B cell (primary cell): ENCODE measurements at regions not wholly inside any gene's neighbourhood (a gene's known extent, or its start where the extent isn't known, plus 50 kb on each side); places are given as distances from the start of the nearest gene placed in this dataset.

ENCODE experiments used
- ATAC-seq: fragments of 200-7000 bp; cut with Tn5 transposase; one replicate; pipeline ENCODE4 v1.10.0; 2021; ENCODE audit warnings: low read depth, mild to moderate bottlenecking, moderate number of reproducible peaks, moderate library complexity
- CTCF ChIA-PET: fragments of 350-600 bp; sonication (Branson Sonifier 250); formaldehyde crosslinking; loops from one replicate; lab custom pipeline; 2021; ENCODE audit warnings: antibody characterized with exemption, inconsistent platforms; lab: Charles Lee
- POLR2A ChIA-PET: fragments of 350-600 bp; sonication (Branson Sonifier 250); formaldehyde crosslinking; loops from one replicate; lab custom pipeline; 2021; ENCODE audit warnings: antibody characterized with exemption; lab: Charles Lee
- DNase-seq: peaks from one replicate; pipeline ENCODE4 v3.0.0; 2013
- H2AFZ ChIP-seq: 2 replicates; pipeline ENCODE4 v1.6.1; 2012; ENCODE audit warnings: mild to moderate bottlenecking, low read depth, low read length; ENCODE audit not compliant: insufficient read depth, poor library complexity, severe bottlenecking
- H3K27ac ChIP-seq, 2 donors: 1 replicate in 1 of 2; 2 replicates in 1 of 2; pipeline ENCODE4 v1.5.1; 2012 to 2013; ENCODE audit warnings: low read length in 2 of 2, mild to moderate bottlenecking in 2 of 2, moderate library complexity in 1 of 2
- H3K27me3 ChIP-seq, 4 experiments: fragments of 200-600 bp in 1 of 4; sonication (generic) in 1 of 4; replicated peaks in 1 of 4; 1 replicate in 2 of 4; 2 replicates in 2 of 4; pipeline versions ENCODE4 v1.6.1 to v1.7.0; 2013 to 2016; ENCODE audit warnings: low read length in 3 of 4, mild to moderate bottlenecking in 2 of 4, mixed read lengths in 1 of 4, moderate library complexity in 1 of 4; ENCODE audit not compliant: insufficient read depth in 4 of 4, control insufficient read depth in 3 of 4; ENCODE audit errors: control extremely low read depth in 1 of 4
- H3K36me3 ChIP-seq, 2 experiments: replicated peaks in 1 of 2; 1 replicate in 1 of 2; 2 replicates in 1 of 2; pipeline versions ENCODE4 v1.6.1 to v1.7.1; 2013; ENCODE audit warnings: low read length in 1 of 2; ENCODE audit not compliant: insufficient read depth in 2 of 2, control insufficient read depth in 1 of 2; ENCODE audit errors: control extremely low read depth in 1 of 2, extremely low read depth in 1 of 2
- H3K4me1 ChIP-seq, 2 donors: fragments of 200-600 bp in 1 of 2; sonication (generic) in 1 of 2; 1 replicate in 1 of 2; 2 replicates in 1 of 2; pipeline versions ENCODE4 v1.5.1 to v1.6.1; 2013 to 2017; ENCODE audit warnings: low read length in 2 of 2; ENCODE audit not compliant: control insufficient read depth in 2 of 2, insufficient read depth in 2 of 2
- H3K4me2 ChIP-seq: replicated peaks from 2 replicates; pipeline ENCODE3; 2012; ENCODE audit warnings: mild to moderate bottlenecking, low read depth, low read length; ENCODE audit not compliant: poor library complexity, severe bottlenecking
- H3K4me3 ChIP-seq, 5 experiments: fragments of 200-600 bp in 1 of 5; sonication (generic) in 1 of 5; 1 replicate in 3 of 5; 2 replicates in 2 of 5; pipeline versions ENCODE4 v1.5.1 to v1.7.0; 2011 to 2016; ENCODE audit warnings: low read length in 4 of 5, mild to moderate bottlenecking in 4 of 5, low read depth in 2 of 5, control low read depth in 1 of 5, moderate library complexity in 1 of 5; ENCODE audit not compliant: insufficient read depth in 1 of 5; ENCODE audit errors: control extremely low read depth in 1 of 5, extremely low read depth in 1 of 5
- H3K79me2 ChIP-seq: fragments of 200-600 bp; sonication (generic); one replicate; pipeline ENCODE4 v1.6.0; 2016; ENCODE audit warnings: low read length; ENCODE audit not compliant: control insufficient read depth, insufficient read depth
- H3K9ac ChIP-seq: fragments of 200-600 bp; sonication (generic); 2 replicates; pipeline ENCODE4 v1.6.1; 2017; ENCODE audit warnings: mild to moderate bottlenecking, low read length, moderate library complexity
- H3K9me3 ChIP-seq, 3 donors: one replicate each; pipeline versions ENCODE4 v1.6.1 to v1.7.1; 2013; ENCODE audit warnings: low read length in 2 of 3; ENCODE audit not compliant: control insufficient read depth in 2 of 3, insufficient read depth in 1 of 3; ENCODE audit errors: control extremely low read depth in 1 of 3
- H4K20me1 ChIP-seq: 2 replicates; pipeline ENCODE4 v1.6.0; 2012; ENCODE audit warnings: mild to moderate bottlenecking, low read length; ENCODE audit not compliant: insufficient read depth, control insufficient read depth, poor library complexity, severe bottlenecking
- H3K27ac Mint-ChIP-seq: one replicate; pipeline ENCODE4 v1.8.0; 2021; ENCODE audit warnings: mixed read lengths
- H3K27me3 Mint-ChIP-seq: one replicate; pipeline ENCODE4 v1.8.0; 2021; ENCODE audit warnings: mixed read lengths
- H3K4me1 Mint-ChIP-seq: one replicate; pipeline ENCODE4 v1.8.0; 2021; ENCODE audit warnings: mixed read lengths
- H3K4me3 Mint-ChIP-seq: one replicate; pipeline ENCODE4 v1.8.0; 2021; ENCODE audit warnings: mixed read lengths
- H3K9me3 Mint-ChIP-seq: one replicate; pipeline ENCODE4 v1.8.0; 2022; ENCODE audit warnings: mixed read lengths; ENCODE audit not compliant: insufficient read depth
- EZH2 ChIP-seq: IDR thresholded peaks from 2 replicates; pipeline ENCODE4 v1.6.1; 2012; ENCODE audit warnings: borderline replicate concordance, low read depth, mild to moderate bottlenecking, moderate library complexity, low read length; ENCODE audit not compliant: insufficient read depth, poor library complexity, severe bottlenecking
- WGBS: methylation state at CpG from one replicate; pipeline ENCODE4 v1.1.5; 2013; ENCODE audit warnings: missing lambda C conversion rate; ENCODE audit not compliant: insufficient coverage; 5-methylcytosine and 5-hydroxymethylcytosine counted together
- intact Hi-C: fragments of 100-400 bp; cut with micrococcal nuclease; formaldehyde crosslinking; loops from one replicate; pipeline ENCODE4 v1.10.0; 2022
- TF ChIP-seq, protein P1 (sequence below): fragments of 200-600 bp; IDR thresholded peaks from one replicate; pipeline ENCODE4 v1.8.0; 2022; ENCODE audit warnings: antibody characterized with exemption, mild to moderate bottlenecking

GRCh38 chr6:23754197-23754596 lies 371.8 kb upstream of the NRSN1 start:
- H2AFZ ChIP-seq: no peak overlapping the region
- Mint-ChIP-seq H3K9me3 (peaks cover 5% of the 10 kb centered on the region), H3K4me3 (no peak overlapping the region), H3K4me1 (no peaks in the 10 kb centered on the region), H3K27ac (no peak overlapping the region), H3K27me3 (no peaks in the 10 kb centered on the region)
- H3K4me3 ChIP-seq: no peak overlapping the region
- WGBS: no CpG with 5 or more reads among the region's 1 CpG
- DNase-seq (no peak), ATAC-seq (no peak)
- TF ChIP-seq, protein P1, sequence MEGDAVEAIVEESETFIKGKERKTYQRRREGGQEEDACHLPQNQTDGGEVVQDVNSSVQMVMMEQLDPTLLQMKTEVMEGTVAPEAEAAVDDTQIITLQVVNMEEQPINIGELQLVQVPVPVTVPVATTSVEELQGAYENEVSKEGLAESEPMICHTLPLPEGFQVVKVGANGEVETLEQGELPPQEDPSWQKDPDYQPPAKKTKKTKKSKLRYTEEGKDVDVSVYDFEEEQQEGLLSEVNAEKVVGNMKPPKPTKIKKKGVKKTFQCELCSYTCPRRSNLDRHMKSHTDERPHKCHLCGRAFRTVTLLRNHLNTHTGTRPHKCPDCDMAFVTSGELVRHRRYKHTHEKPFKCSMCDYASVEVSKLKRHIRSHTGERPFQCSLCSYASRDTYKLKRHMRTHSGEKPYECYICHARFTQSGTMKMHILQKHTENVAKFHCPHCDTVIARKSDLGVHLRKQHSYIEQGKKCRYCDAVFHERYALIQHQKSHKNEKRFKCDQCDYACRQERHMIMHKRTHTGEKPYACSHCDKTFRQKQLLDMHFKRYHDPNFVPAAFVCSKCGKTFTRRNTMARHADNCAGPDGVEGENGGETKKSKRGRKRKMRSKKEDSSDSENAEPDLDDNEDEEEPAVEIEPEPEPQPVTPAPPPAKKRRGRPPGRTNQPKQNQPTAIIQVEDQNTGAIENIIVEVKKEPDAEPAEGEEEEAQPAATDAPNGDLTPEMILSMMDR: no peak
- TF ChIP-seq EZH2: no peak
- no peak overlapping the region for H3K9ac ChIP-seq
- no peaks in the 10 kb centered on the region for H3K36me3 ChIP-seq
- intact Hi-C loops: no loop called here
- no peak overlapping the region for H3K4me2 ChIP-seq
- H3K79me2 ChIP-seq: no peaks in the 10 kb centered on the region
- no peak overlapping the region for H3K27ac ChIP-seq
- H4K20me1 ChIP-seq: no peaks in the 10 kb centered on the region
- H3K4me1 ChIP-seq: no peaks in the 10 kb centered on the region
- peaks cover 0 to 4% (median 0%) of the 10 kb centered on the region in 3 donors for H3K9me3 ChIP-seq
- H3K27me3 ChIP-seq: no peaks in the 10 kb centered on the region
- CTCF ChIA-PET: no interaction called here
- POLR2A ChIA-PET: no interaction called here

GRCh38 chr6:23775127-23775526 lies 350.9 kb upstream of the NRSN1 start:
- no peak overlapping the region for H3K27ac Mint-ChIP-seq
- intact Hi-C loops: no loop called here
- Histone ChIP-seq H3K27ac (no peak overlapping the region), H2AFZ (no peak overlapping the region), H3K36me3 (no peaks in the 10 kb centered on the region), H3K4me2 (no peak overlapping the region), H3K4me1 (no peaks in the 10 kb centered on the region), H3K9me3 (no peaks in the 10 kb centered on the region), H3K9ac (no peak overlapping the region), H4K20me1 (no peaks in the 10 kb centered on the region), H3K4me3 (no peak overlapping the region), H3K27me3 (no peaks in the 10 kb centered on the region), H3K79me2 (no peaks in the 10 kb centered on the region)
- POLR2A ChIA-PET: no interaction called here
- no peak for ATAC-seq
- WGBS: 95% methylated on average over 4 of the region's 5 CpGs
- no peaks in the 10 kb centered on the region for H3K9me3 Mint-ChIP-seq
- CTCF ChIA-PET: no interaction called here
- DNase-seq: no peak
- TF ChIP-seq, protein P1: no peak
- no peak for TF ChIP-seq EZH2
- H3K4me1 Mint-ChIP-seq: no peaks in the 10 kb centered on the region
- H3K4me3 Mint-ChIP-seq: no peak overlapping the region
- H3K27me3 Mint-ChIP-seq: no peaks in the 10 kb centered on the region
